ENCODE measurements at regions not wholly inside any gene's neighbourhood (a gene's known extent, or its start where the extent isn't known, plus 50 kb on each side); places are given as distances from the start of the nearest gene placed in this dataset.

DNA sequence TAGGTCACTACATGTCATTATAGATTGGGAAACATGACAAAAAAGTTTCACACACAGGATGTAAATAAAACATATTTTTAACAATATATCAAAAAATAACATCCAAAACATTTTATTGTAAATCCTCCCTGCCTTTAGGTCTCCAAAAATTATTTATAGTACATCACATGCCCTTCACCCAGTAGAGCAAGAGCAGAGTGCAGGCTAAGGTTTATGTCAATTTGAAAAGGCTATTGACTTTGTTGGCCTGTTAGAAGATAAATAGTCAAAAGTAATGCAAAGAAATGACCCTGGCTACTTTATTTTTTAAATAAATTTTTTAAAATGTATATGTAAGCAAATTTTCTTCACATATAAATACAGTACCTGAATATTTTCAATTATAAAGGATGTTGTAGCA is 983.7 kb downstream of the RAB28 start:
- Histone ChIP-seq H2BK5ac (ENCODE audit: low read depth, low read length) (no peak overlapping the region), H3K9me3 (ENCODE audit: insufficient read depth in 2 of 2, low read depth in 1 of 2, low read length in 1 of 2) (peaks cover 0 to 4% of the 10 kb centered on the region in 2 experiments; a peak in 3 of 4 replicates), H2BK12ac (ENCODE audit: low read depth, low read length) (no peak overlapping the region), H3K79me2 (ENCODE audit: control insufficient read depth in 1 of 2, insufficient read depth in 2 of 2, low read length in 2 of 2) (no peaks in the 10 kb centered on the region), H3K9ac (replicated peaks in 1 of 4; ENCODE audit: extremely low read depth in 1 of 4, low read depth in 3 of 4, low read length in 3 of 4) (no peak overlapping the region), H3K23me2 (ENCODE audit: low read depth, low read length) (no peaks in the 10 kb centered on the region), H4K91ac (replicated peaks; ENCODE audit: insufficient read length, low read length) (no peak overlapping the region), H3K14ac (ENCODE audit: insufficient read length) (no peak overlapping the region), H4K8ac (ENCODE audit: extremely low read depth, insufficient read depth, low read length) (no peak overlapping the region), H3K18ac (ENCODE audit: extremely low read depth, low read length) (no peak overlapping the region), H3K4me1 (replicated peaks in 1 of 4; ENCODE audit: control insufficient read depth in 3 of 4, insufficient read depth in 4 of 4, low read length in 3 of 4) (no peaks in the 10 kb centered on the region), H2AK5ac (ENCODE audit: low read depth, low read length) (no peak overlapping the region), H2BK15ac (ENCODE audit: low read length) (no peak overlapping the region), H3K4ac (replicated peaks; ENCODE audit: insufficient read length, low read depth, low read length) (no peak overlapping the region), H2BK20ac (ENCODE audit: low read length) (no peak overlapping the region), H3K4me2 (ENCODE audit: insufficient read depth in 1 of 2, low read depth in 2 of 2, low read length in 2 of 2) (no peak overlapping the region), H2BK120ac (replicated peaks; ENCODE audit: low read depth, low read length) (no peak overlapping the region), H3K27ac (ENCODE audit: low read depth, low read length) (no peak overlapping the region), H4K5ac (ENCODE audit: insufficient read length, low read depth, low read length) (no peak overlapping the region), H3K79me1 (ENCODE audit: low read depth, low read length) (no peaks in the 10 kb centered on the region), H3K56ac (replicated peaks; ENCODE audit: insufficient read length, low read depth, low read length) (no peak overlapping the region), H3K4me3 (ENCODE audit: extremely low read depth in 1 of 4, insufficient read depth in 2 of 4, low read depth in 3 of 4, low read length in 4 of 4) (no peak overlapping the region), H2AFZ (ENCODE audit: low read length) (no peak overlapping the region), H3K36me3 (ENCODE audit: control insufficient read depth in 2 of 4, insufficient read depth in 4 of 4, low read length in 3 of 4) (no peaks in the 10 kb centered on the region), H3K27me3 (replicated peaks in 1 of 4; ENCODE audit: control insufficient read depth in 3 of 4, extremely low read depth in 1 of 4, insufficient read depth in 3 of 4, low read length in 3 of 4) (no peaks in the 10 kb centered on the region), H3K23ac (ENCODE audit: insufficient read length) (no peak overlapping the region), H4K20me1 (replicated peaks in 1 of 2; ENCODE audit: control insufficient read depth in 1 of 2, insufficient read depth in 2 of 2, low read length in 2 of 2) (no peaks in the 10 kb centered on the region)
- TF ChIP-seq MAFK (IDR thresholded peaks at IDR 0.05; ENCODE audit: low read depth, low read length), result no peak
- TF ChIP-seq EGR1 (IDR thresholded peaks at IDR 0.05; ENCODE audit: borderline replicate concordance, low read depth, low read length), result no peak
- no peak for TF ChIP-seq POLR2AphosphoS5 (IDR thresholded peaks at IDR 0.05; ENCODE audit: low read depth, low read length)
- TF ChIP-seq SIRT6 (IDR thresholded peaks at IDR 0.05; ENCODE audit: low read length), result no peak
- no peak for TF ChIP-seq CREB1 (IDR thresholded peaks at IDR 0.05)
- no peak for TF ChIP-seq KDM4A (IDR thresholded peaks at IDR 0.05; ENCODE audit: low read depth, low read length, severe bottlenecking)
- TF ChIP-seq SIN3A (conservative IDR thresholded peaks at IDR 0.05 in 1 of 2, IDR thresholded peaks at IDR 0.05 in 1 of 2; ENCODE audit: low read depth in 1 of 2, low read length in 2 of 2), result no peak
- TF ChIP-seq FOSL1 (IDR thresholded peaks at IDR 0.05; ENCODE audit: insufficient read depth, low read depth, low read length), result no peak
- no peak for TF ChIP-seq KDM5A (IDR thresholded peaks at IDR 0.05; ENCODE audit: low read length)
- ChIA-PET POLR2A (ENCODE audit: partially characterized antibody) (no interaction called here), CTCF (ENCODE audit: partially characterized antibody) (no interaction called here)
- DNase-seq (ENCODE audit: low read depth in 1 of 2, low spot score in 2 of 2) (no peak), FAIRE-seq (no peak)
